ENCODE measurements at regions not wholly inside any gene's neighbourhood (a gene's known extent, or its start where the extent isn't known, plus 50 kb on each side); places are given as distances from the start of the nearest gene placed in this dataset.

GRCh38 chr20:39399463-39399862 is 437.3 kb downstream of the DHX35 start:
- TF ChIP-seq POLR2A (IDR thresholded peaks at IDR 0.05): no peak
- TF ChIP-seq, protein P1, sequence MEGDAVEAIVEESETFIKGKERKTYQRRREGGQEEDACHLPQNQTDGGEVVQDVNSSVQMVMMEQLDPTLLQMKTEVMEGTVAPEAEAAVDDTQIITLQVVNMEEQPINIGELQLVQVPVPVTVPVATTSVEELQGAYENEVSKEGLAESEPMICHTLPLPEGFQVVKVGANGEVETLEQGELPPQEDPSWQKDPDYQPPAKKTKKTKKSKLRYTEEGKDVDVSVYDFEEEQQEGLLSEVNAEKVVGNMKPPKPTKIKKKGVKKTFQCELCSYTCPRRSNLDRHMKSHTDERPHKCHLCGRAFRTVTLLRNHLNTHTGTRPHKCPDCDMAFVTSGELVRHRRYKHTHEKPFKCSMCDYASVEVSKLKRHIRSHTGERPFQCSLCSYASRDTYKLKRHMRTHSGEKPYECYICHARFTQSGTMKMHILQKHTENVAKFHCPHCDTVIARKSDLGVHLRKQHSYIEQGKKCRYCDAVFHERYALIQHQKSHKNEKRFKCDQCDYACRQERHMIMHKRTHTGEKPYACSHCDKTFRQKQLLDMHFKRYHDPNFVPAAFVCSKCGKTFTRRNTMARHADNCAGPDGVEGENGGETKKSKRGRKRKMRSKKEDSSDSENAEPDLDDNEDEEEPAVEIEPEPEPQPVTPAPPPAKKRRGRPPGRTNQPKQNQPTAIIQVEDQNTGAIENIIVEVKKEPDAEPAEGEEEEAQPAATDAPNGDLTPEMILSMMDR (IDR thresholded peaks at IDR 0.05): no peak

Measured in body of pancreas (tissue), 4 donors.